Mesothelial cell of epicardium (in vitro differentiated cells): ENCODE measurements at regions not wholly inside any gene's neighbourhood (a gene's known extent, or its start where the extent isn't known, plus 50 kb on each side); places are given as distances from the start of the nearest gene placed in this dataset.

Experiments used
- DNase-seq, 2 experiments: peaks; one replicate each; pipeline ENCODE4 v3.0.0; 2021; ENCODE audit warnings: low spot score in 2 of 2; ENCODE audit not compliant: unreplicated experiment in 2 of 2
- H3K27ac Mint-ChIP-seq: 2 replicates; pipeline ENCODE4 v1.8.0; 2021; ENCODE audit warnings: mixed read lengths
- H3K27me3 Mint-ChIP-seq: 2 replicates; pipeline ENCODE4 v1.8.0; 2021; ENCODE audit warnings: low read depth, mixed read lengths
- H3K36me3 Mint-ChIP-seq: 2 replicates; pipeline ENCODE4 v1.8.0; 2021; ENCODE audit warnings: mixed read lengths
- H3K4me1 Mint-ChIP-seq: 2 replicates; pipeline ENCODE4 v1.8.0; 2021; ENCODE audit warnings: mixed read lengths
- H3K4me3 Mint-ChIP-seq: 2 replicates; pipeline ENCODE4 v1.8.0; 2021; ENCODE audit warnings: mild to moderate bottlenecking, moderate library complexity, mixed read lengths
- H3K9me3 Mint-ChIP-seq: 2 replicates; pipeline ENCODE4 v1.8.0; 2021; ENCODE audit warnings: mixed read lengths
- TF ChIP-seq, protein P1 (sequence below): fragments of 200-600 bp; sonication (generic); IDR thresholded peaks from one replicate; pipeline ENCODE4 v1.5.0; 2021; ENCODE audit warnings: antibody characterized with exemption; ENCODE audit not compliant: unreplicated experiment

DNA sequence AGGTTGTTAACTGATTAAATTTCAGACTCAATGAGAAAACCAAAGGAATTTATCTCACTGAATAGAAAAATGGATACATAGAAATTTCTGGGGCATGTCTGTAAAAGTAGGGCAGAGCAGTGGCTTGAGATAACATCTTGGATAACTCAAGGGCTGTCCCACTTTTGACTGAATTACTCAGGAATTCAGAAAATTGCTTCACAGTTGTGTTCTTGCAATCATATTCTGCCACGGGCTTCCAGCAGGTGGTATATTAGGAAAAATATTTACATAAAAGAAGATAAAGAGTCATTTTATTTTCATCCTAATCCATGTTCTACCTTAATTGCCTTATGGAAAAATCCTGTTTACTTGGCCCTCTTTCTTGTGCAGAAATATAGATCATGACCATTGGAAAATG is 156.4 kb upstream of the AKIRIN2 start:
- H3K4me3 Mint-ChIP-seq, result no peak overlapping the region
- no peaks in the 10 kb centered on the region for H3K27me3 Mint-ChIP-seq
- DNase-seq, result no peak
- peaks cover 1% of the 10 kb centered on the region for H3K36me3 Mint-ChIP-seq
- TF ChIP-seq, protein P1, sequence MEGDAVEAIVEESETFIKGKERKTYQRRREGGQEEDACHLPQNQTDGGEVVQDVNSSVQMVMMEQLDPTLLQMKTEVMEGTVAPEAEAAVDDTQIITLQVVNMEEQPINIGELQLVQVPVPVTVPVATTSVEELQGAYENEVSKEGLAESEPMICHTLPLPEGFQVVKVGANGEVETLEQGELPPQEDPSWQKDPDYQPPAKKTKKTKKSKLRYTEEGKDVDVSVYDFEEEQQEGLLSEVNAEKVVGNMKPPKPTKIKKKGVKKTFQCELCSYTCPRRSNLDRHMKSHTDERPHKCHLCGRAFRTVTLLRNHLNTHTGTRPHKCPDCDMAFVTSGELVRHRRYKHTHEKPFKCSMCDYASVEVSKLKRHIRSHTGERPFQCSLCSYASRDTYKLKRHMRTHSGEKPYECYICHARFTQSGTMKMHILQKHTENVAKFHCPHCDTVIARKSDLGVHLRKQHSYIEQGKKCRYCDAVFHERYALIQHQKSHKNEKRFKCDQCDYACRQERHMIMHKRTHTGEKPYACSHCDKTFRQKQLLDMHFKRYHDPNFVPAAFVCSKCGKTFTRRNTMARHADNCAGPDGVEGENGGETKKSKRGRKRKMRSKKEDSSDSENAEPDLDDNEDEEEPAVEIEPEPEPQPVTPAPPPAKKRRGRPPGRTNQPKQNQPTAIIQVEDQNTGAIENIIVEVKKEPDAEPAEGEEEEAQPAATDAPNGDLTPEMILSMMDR, result no peak
- no peak overlapping the region for H3K27ac Mint-ChIP-seq
- H3K9me3 Mint-ChIP-seq, result peaks cover 9% of the 10 kb centered on the region
- peaks cover 18% of the 10 kb centered on the region for H3K4me1 Mint-ChIP-seq

DNA sequence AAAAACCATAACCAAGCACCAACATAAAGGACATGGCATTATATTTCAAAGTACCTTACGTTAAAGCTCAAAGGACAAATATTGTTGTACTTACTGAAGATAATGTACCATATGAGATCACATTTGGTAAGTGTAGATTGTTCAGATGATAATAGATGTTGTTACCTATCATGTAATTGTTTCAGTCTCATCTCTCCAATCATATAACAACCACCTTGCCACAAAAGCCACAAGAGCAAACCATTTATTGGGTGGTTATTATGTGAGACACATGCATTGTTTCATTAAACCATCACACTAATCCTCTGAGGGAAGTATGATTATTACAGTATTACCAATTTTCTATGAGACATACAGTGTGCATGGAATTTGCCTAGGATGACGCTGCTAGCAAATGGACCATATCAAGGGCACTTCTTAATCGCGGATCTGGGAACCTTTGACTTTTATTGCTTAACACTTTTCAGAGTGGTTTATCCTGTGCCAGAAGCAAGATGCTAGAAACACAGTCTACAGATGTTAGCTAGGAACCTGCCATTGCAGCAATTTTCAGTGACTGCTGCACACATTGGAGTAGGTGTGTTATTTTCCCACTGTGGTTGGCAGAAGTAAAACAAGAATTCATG is 149.8 kb upstream of the AKIRIN2 start:
- DNase-seq, result no peak
- no peak overlapping the region for H3K4me3 Mint-ChIP-seq
- no peaks in the 10 kb centered on the region for H3K36me3 Mint-ChIP-seq
- peaks cover 29% of the 10 kb centered on the region for H3K4me1 Mint-ChIP-seq
- H3K9me3 Mint-ChIP-seq, result no peaks in the 10 kb centered on the region
- TF ChIP-seq, protein P1, result no peak
- H3K27me3 Mint-ChIP-seq, result no peaks in the 10 kb centered on the region
- no peak overlapping the region for H3K27ac Mint-ChIP-seq

DNA sequence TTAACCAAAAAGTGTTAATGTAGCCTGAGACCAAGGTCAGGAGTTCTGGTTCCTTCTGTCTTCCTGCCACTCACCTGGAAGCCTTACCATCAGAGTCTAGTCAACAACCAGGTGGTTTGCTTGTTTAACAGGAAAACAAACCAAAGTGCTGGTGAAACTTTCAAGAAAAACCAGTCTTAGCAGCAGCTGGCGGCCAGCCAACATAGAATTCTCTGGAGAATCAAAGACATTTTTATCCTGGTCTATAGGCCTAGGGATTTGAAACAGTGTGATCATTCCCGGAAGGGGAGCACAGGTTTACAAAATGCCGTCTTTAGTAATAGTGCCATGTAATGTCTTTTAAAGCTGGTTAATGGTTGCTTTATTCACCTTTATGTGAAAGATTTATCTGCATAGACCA is 146.6 kb upstream of the AKIRIN2 start:
- Mint-ChIP-seq H3K27me3 (no peaks in the 10 kb centered on the region), H3K4me3 (no peak overlapping the region), H3K4me1 (peaks cover 24% of the 10 kb centered on the region), H3K27ac (peak overlapping the region; percentile 88), H3K36me3 (no peaks in the 10 kb centered on the region), H3K9me3 (no peaks in the 10 kb centered on the region)
- TF ChIP-seq, protein P1, result no peak
- peak; percentile 50 to 80 for DNase-seq

DNA sequence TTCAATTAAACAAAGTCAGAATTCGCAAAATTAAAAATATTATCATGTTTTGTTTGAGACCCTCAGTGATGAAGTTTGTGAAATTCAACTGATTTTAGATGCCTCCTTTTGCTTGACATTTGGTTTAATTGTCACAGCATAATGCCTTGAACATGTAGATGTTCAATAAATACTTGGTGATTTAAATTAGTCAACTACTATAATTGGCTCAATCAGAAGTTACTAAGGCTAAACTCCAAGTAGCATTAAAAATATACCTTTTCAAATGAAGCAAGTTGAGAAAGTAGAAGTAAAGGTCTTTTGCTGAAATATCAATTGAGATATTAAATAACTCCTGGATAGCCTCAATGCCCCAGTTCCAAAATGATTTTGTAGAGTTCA is 145.8 kb upstream of the AKIRIN2 start:
- Mint-ChIP-seq H3K27ac (peak overlapping the region; percentile 88), H3K27me3 (no peaks in the 10 kb centered on the region), H3K4me3 (no peak overlapping the region)

DNA sequence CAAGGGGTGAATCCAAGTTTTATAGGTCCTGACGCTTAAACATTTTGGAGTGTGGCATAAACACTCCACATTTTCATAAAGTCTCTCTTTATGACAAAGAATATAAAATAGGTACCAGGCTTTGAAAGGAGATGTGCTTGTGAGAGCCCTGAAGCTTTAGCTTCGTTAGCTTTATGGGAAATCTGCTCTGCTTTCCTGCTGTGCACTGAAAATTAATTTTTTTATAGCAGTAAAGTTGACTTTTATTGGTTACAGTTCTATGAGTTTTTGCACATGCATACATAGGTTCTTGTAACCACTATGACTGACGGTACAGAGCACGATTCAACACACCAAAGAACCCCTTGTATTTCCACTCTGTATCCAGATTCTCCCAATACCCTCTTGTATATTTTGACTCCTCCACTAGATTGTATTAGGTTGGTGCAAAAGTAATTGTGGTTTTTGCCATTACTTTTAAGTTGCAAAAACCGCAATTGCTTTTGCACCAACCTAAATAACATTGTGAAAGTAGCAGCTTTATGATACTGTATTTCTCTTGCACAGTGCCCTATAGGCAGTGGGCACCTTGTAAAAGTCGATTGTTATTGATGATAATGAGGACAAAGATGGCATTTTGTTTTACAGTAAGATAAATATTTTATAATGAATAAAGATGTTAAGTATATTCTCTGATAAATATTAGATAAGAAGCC is 145.2 kb upstream of the AKIRIN2 start:
- Mint-ChIP-seq H3K36me3 (no peaks in the 10 kb centered on the region), H3K4me3 (no peak overlapping the region), H3K27ac (no peak overlapping the region), H3K27me3 (no peaks in the 10 kb centered on the region), H3K9me3 (no peaks in the 10 kb centered on the region), H3K4me1 (peaks cover 24% of the 10 kb centered on the region)
- DNase-seq, result no peak
- TF ChIP-seq, protein P1, result no peak

More for the DNA sequence above, 145.8 kb upstream of the AKIRIN2 start:
- peaks cover 24% of the 10 kb centered on the region for H3K4me1 Mint-ChIP-seq
- DNase-seq, result no peak
- no peaks in the 10 kb centered on the region for H3K36me3 Mint-ChIP-seq
- TF ChIP-seq, protein P1, result no peak
- no peaks in the 10 kb centered on the region for H3K9me3 Mint-ChIP-seq
